HepG2 (cell line): ENCODE measurements at regions not wholly inside any gene's neighbourhood (a gene's known extent, or its start where the extent isn't known, plus 50 kb on each side); places are given as distances from the start of the nearest gene placed in this dataset.

Experiments
- ATAC-seq: fragments of 200-7000 bp; cut with Tn5 transposase; 3 replicates; pipeline ENCODE4 v1.9.1; 2020; ENCODE audit warnings: mild to moderate bottlenecking, moderate library complexity
- BruUV-seq: library from RNA; stranded (reverse); fragments of 400-500 nt; replicated peaks from 2 replicates; lab custom pipeline; 2021; lab: Mats Ljungman, UMichigan
- CTCF ChIA-PET: fragments of 300-600 bp; formaldehyde crosslinking; extraction: SDS; loops from one replicate; lab custom pipeline; 2021; ENCODE audit warnings: low total read pairs, inconsistent platforms, low intra/inter-chr PET ratio; lab: Yijun Ruan, JAX
- POLR2A ChIA-PET: fragments of 350-600 bp; sonication (Branson Sonifier 250); formaldehyde crosslinking; loops from one replicate; lab custom pipeline; 2020; ENCODE audit warnings: antibody characterized with exemption, inconsistent platforms; lab: Yijun Ruan, JAX
- DNase-seq: peaks from one replicate; pipeline ENCODE4 v3.0.0-alpha.2; 2015; ENCODE audit warnings: low spot score
- FAIRE-seq: peaks from 3 replicates; lab custom pipeline; 2011; peaks lifted over from hg19 to GRCh38; lab: Jason Lieb, UNC
- H2AFZ ChIP-seq: one replicate; pipeline ENCODE4 v1.6.1; 2011; ENCODE audit warnings: low read length, inconsistent platforms
- H3K27ac ChIP-seq: fragments of 300-600 bp; 3 replicates; pipeline ENCODE4 v1.8.0; 2011; ENCODE audit warnings: mixed run types, mild to moderate bottlenecking, mixed read lengths, low read length, inconsistent platforms; ENCODE audit not compliant: insufficient read depth; ENCODE audit errors: extremely low read length
- H3K27me3 ChIP-seq, 2 experiments: fragments of 200-600 bp in 1 of 2; 2 replicates in 1 of 2; 3 replicates in 1 of 2; pipeline versions ENCODE4 v1.6.0 to v1.8.0; 2011; ENCODE audit warnings: low read length in 2 of 2, mild to moderate bottlenecking in 2 of 2, moderate library complexity in 2 of 2, inconsistent platforms in 1 of 2; ENCODE audit not compliant: insufficient read depth in 2 of 2, control insufficient read depth in 1 of 2
- H3K36me3 ChIP-seq, 2 experiments: fragments of 200-600 bp in 1 of 2; replicated peaks in 1 of 2; 2 replicates in 1 of 2; 3 replicates in 1 of 2; pipeline versions ENCODE4 v1.5.1 to v1.8.0; 2011; ENCODE audit warnings: low read length in 2 of 2, inconsistent platforms in 1 of 2; ENCODE audit not compliant: insufficient read depth in 2 of 2, control insufficient read depth in 1 of 2
- H3K4me1 ChIP-seq: 2 replicates; pipeline ENCODE4 v1.5.1; 2012; ENCODE audit warnings: low read length, inconsistent platforms; ENCODE audit not compliant: insufficient read depth
- H3K4me2 ChIP-seq: 2 replicates; pipeline ENCODE4 v1.6.0; 2011; ENCODE audit warnings: low read depth, low read length, inconsistent platforms
- H3K4me3 ChIP-seq, 3 experiments: fragments of 200-600 bp in 1 of 3; sonication (generic), shearing (Covaris generic) in 1 of 3; replicated peaks in 1 of 3; 2 replicates each; pipeline ENCODE4 v1.5.1; 2011 to 2016; ENCODE audit warnings: low read length in 3 of 3, inconsistent platforms in 2 of 3, low read depth in 2 of 3, mild to moderate bottlenecking in 2 of 3, control low read depth in 1 of 3, mixed read lengths in 1 of 3; ENCODE audit not compliant: insufficient read depth in 1 of 3
- H3K79me2 ChIP-seq: one replicate; pipeline ENCODE4 v1.6.1; 2011; ENCODE audit warnings: low read length, inconsistent platforms; ENCODE audit not compliant: insufficient read depth
- H3K9ac ChIP-seq: 2 replicates; pipeline ENCODE4 v1.6.0; 2011; ENCODE audit warnings: mild to moderate bottlenecking, low read depth, low read length, inconsistent platforms; ENCODE audit not compliant: insufficient read depth
- H3K9me3 ChIP-seq: 2 replicates; pipeline ENCODE4 v1.5.1; 2012; ENCODE audit warnings: mild to moderate bottlenecking, low read length
- H4K20me1 ChIP-seq: 2 replicates; pipeline ENCODE4 v1.6.0; 2011; ENCODE audit warnings: inconsistent platforms, mild to moderate bottlenecking, low read length, moderate library complexity; ENCODE audit not compliant: insufficient read depth
- AHR ChIP-seq: IDR thresholded peaks from 2 replicates; pipeline ENCODE4 v1.6.1; 2018; ENCODE audit warnings: missing genetic modification reagents, missing compliant biosample characterization
- EEA1 ChIP-seq: sonication (generic); formaldehyde crosslinking; IDR thresholded peaks from 2 replicates; pipeline ENCODE4 v1.5.1; 2020; ENCODE audit warnings: mild to moderate bottlenecking, missing genetic modification reagents, borderline replicate concordance
- ISX ChIP-seq: sonication (generic); formaldehyde crosslinking; conservative IDR thresholded peaks from 2 replicates; pipeline ENCODE4 v1.5.0; 2020; ENCODE audit warnings: missing genetic modification reagents
- MBNL3 ChIP-seq: fragments of 250-450 bp; sonication (Bioruptor Pico); conservative IDR thresholded peaks from 2 replicates; pipeline ENCODE4 v1.8.0; 2022; ENCODE audit warnings: mild to moderate bottlenecking, inconsistent platforms
- MEIS2 ChIP-seq: sonication (generic); formaldehyde crosslinking; IDR thresholded peaks from 2 replicates; pipeline ENCODE4 v1.9.0; 2021; ENCODE audit warnings: mild to moderate bottlenecking, missing genetic modification reagents
- MIER3 ChIP-seq: IDR thresholded peaks from 2 replicates; pipeline ENCODE4 v1.6.1; 2016; ENCODE audit warnings: missing compliant biosample characterization, borderline replicate concordance
- SETDB1 ChIP-seq: sonication (generic); formaldehyde crosslinking; IDR thresholded peaks from 2 replicates; pipeline ENCODE4 v1.5.1; 2020; ENCODE audit warnings: missing genetic modification reagents, mild to moderate bottlenecking, borderline replicate concordance
- SP4 ChIP-seq: sonication (generic); formaldehyde crosslinking; IDR thresholded peaks from 2 replicates; pipeline ENCODE4 v1.8.1; 2023; ENCODE audit warnings: mild to moderate bottlenecking, missing genetic modification reagents
- U2AF2 ChIP-seq: fragments of 200-400 bp; formaldehyde crosslinking; IDR thresholded peaks from 2 replicates; pipeline ENCODE4 v1.6.1; 2017; ENCODE audit warnings: low read depth, mild to moderate bottlenecking, low read length
- ZBTB7B ChIP-seq: sonication (generic); formaldehyde crosslinking; IDR thresholded peaks from 2 replicates; pipeline ENCODE4 v1.4.0; 2020; ENCODE audit warnings: missing genetic modification reagents
- ZNF143 ChIP-seq: sonication (generic); formaldehyde crosslinking; IDR thresholded peaks from 2 replicates; pipeline ENCODE4 v1.4.0; 2020; ENCODE audit warnings: missing genetic modification reagents
- ZNF780A ChIP-seq: sonication (generic); formaldehyde crosslinking; IDR thresholded peaks from 2 replicates; pipeline ENCODE4 v1.8.0; 2022; ENCODE audit warnings: mild to moderate bottlenecking, missing genetic modification reagents, moderate library complexity
- in situ Hi-C: cut with HindIII; loops from 2 replicates; pipeline ENCODE4 v1.10.0; 2017; ENCODE audit warnings: low pct_unique_long_range_greater_than_20kb; ENCODE audit not compliant: extremely low pct_ligation_motif_present
- intact Hi-C: fragments of 100-400 bp; cut with micrococcal nuclease; formaldehyde crosslinking; loops from one replicate; pipeline ENCODE4 v1.10.0; 2022; ENCODE audit not compliant: unreplicated experiment
- TF ChIP-seq, protein P1 (sequence below): sonication (generic); formaldehyde crosslinking; IDR thresholded peaks from 2 replicates; pipeline ENCODE4 v1.8.1; 2023; ENCODE audit warnings: missing genetic modification reagents, mild to moderate bottlenecking, borderline replicate concordance
- TF ChIP-seq, protein P2 (sequence below): sonication (generic); formaldehyde crosslinking; IDR thresholded peaks from 2 replicates; pipeline ENCODE4 v1.4.0; 2020; ENCODE audit warnings: missing genetic modification reagents
- TF ChIP-seq, protein P3 (sequence below): fragments of 450-650 bp; IDR thresholded peaks from 2 replicates; pipeline ENCODE4 v1.6.1; 2016
- TF ChIP-seq, protein P4 (sequence below): sonication (generic); formaldehyde crosslinking; IDR thresholded peaks from 2 replicates; pipeline ENCODE4 v1.4.0; 2020; ENCODE audit warnings: missing genetic modification reagents

DNA sequence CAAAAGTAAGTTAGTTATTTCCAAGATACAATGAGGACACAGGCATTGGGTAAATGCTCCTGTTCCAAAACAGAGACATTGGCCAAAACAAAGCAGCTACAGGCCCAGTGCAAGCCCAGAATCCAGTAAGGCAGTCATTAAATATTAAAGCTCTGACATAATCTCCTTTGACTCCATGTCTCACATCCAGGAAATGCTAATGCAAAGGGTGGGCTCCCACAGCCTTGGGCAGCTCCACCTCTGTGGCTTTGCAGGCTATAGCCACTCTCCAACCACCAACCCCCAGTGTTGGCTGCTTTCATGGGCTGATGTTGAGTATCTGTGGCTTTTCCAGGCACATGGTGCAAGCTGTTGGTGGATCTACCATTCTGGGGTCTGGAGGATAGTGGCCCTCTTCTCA is 733.4 kb upstream of the SOX9 start:
- intact Hi-C loops, result no loop called here
- Histone ChIP-seq H3K9me3 (peaks cover 61% of the 10 kb centered on the region), H3K79me2 (no peaks in the 10 kb centered on the region), H3K4me1 (no peaks in the 10 kb centered on the region), H3K27ac (no peak overlapping the region), H4K20me1 (no peaks in the 10 kb centered on the region), H3K4me3 (no peak overlapping the region), H3K36me3 (no peaks in the 10 kb centered on the region), H2AFZ (no peak overlapping the region), H3K4me2 (no peak overlapping the region), H3K27me3 (no peaks in the 10 kb centered on the region), H3K9ac (no peak overlapping the region)
- ChIA-PET CTCF (no interaction called here), POLR2A (no interaction called here)
- no TSS peak for BruUV-seq
- TF ChIP-seq U2AF2, result no peak
- no peak for TF ChIP-seq ZBTB7B
- TF ChIP-seq SP4 (CRISPR knock-in tag), result no peak
- TF ChIP-seq, protein P1, sequence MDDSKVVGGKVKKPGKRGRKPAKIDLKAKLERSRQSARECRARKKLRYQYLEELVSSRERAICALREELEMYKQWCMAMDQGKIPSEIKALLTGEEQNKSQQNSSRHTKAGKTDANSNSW (CRISPR knock-in tag), result no peak
- no peak for TF ChIP-seq ZNF780A (CRISPR knock-in tag)
- no peak for TF ChIP-seq EEA1 (CRISPR knock-in tag)
- TF ChIP-seq, protein P2, sequence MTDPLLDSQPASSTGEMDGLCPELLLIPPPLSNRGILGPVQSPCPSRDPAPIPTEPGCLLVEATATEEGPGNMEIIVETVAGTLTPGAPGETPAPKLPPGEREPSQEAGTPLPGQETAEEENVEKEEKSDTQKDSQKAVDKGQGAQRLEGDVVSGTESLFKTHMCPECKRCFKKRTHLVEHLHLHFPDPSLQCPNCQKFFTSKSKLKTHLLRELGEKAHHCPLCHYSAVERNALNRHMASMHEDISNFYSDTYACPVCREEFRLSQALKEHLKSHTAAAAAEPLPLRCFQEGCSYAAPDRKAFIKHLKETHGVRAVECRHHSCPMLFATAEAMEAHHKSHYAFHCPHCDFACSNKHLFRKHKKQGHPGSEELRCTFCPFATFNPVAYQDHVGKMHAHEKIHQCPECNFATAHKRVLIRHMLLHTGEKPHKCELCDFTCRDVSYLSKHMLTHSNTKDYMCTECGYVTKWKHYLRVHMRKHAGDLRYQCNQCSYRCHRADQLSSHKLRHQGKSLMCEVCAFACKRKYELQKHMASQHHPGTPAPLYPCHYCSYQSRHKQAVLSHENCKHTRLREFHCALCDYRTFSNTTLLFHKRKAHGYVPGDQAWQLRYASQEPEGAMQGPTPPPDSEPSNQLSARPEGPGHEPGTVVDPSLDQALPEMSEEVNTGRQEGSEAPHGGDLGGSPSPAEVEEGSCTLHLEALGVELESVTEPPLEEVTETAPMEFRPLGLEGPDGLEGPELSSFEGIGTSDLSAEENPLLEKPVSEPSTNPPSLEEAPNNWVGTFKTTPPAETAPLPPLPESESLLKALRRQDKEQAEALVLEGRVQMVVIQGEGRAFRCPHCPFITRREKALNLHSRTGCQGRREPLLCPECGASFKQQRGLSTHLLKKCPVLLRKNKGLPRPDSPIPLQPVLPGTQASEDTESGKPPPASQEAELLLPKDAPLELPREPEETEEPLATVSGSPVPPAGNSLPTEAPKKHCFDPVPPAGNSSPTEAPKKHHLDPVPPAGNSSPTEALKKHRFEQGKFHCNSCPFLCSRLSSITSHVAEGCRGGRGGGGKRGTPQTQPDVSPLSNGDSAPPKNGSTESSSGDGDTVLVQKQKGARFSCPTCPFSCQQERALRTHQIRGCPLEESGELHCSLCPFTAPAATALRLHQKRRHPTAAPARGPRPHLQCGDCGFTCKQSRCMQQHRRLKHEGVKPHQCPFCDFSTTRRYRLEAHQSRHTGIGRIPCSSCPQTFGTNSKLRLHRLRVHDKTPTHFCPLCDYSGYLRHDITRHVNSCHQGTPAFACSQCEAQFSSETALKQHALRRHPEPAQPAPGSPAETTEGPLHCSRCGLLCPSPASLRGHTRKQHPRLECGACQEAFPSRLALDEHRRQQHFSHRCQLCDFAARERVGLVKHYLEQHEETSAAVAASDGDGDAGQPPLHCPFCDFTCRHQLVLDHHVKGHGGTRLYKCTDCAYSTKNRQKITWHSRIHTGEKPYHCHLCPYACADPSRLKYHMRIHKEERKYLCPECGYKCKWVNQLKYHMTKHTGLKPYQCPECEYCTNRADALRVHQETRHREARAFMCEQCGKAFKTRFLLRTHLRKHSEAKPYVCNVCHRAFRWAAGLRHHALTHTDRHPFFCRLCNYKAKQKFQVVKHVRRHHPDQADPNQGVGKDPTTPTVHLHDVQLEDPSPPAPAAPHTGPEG (CRISPR knock-in tag), result no peak
- TF ChIP-seq, protein P3, sequence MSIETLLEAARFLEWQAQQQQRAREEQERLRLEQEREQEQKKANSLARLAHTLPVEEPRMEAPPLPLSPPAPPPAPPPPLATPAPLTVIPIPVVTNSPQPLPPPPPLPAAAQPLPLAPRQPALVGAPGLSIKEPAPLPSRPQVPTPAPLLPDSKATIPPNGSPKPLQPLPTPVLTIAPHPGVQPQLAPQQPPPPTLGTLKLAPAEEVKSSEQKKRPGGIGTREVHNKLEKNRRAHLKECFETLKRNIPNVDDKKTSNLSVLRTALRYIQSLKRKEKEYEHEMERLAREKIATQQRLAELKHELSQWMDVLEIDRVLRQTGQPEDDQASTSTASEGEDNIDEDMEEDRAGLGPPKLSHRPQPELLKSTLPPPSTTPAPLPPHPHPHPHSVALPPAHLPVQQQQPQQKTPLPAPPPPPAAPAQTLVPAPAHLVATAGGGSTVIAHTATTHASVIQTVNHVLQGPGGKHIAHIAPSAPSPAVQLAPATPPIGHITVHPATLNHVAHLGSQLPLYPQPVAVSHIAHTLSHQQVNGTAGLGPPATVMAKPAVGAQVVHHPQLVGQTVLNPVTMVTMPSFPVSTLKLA, result no peak
- TF ChIP-seq, protein P4, sequence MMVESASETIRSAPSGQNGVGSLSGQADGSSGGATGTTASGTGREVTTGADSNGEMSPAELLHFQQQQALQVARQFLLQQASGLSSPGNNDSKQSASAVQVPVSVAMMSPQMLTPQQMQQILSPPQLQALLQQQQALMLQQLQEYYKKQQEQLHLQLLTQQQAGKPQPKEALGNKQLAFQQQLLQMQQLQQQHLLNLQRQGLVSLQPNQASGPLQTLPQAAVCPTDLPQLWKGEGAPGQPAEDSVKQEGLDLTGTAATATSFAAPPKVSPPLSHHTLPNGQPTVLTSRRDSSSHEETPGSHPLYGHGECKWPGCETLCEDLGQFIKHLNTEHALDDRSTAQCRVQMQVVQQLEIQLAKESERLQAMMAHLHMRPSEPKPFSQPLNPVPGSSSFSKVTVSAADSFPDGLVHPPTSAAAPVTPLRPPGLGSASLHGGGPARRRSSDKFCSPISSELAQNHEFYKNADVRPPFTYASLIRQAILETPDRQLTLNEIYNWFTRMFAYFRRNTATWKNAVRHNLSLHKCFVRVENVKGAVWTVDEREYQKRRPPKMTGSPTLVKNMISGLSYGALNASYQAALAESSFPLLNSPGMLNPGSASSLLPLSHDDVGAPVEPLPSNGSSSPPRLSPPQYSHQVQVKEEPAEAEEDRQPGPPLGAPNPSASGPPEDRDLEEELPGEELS (CRISPR knock-in tag), result no peak
- no peak for TF ChIP-seq SETDB1 (CRISPR knock-in tag)
- no peak for TF ChIP-seq AHR (CRISPR knock-in tag)
- no peak for TF ChIP-seq MBNL3 (CRISPR knock-in tag)
- TF ChIP-seq ISX (CRISPR knock-in tag), result no peak
- no peak for TF ChIP-seq MIER3 (CRISPR knock-in tag)
- TF ChIP-seq MEIS2 (CRISPR knock-in tag), result no peak
- TF ChIP-seq ZNF143 (CRISPR knock-in tag), result no peak
- in situ Hi-C loops, result no loop called here
- no peak for ATAC-seq
- DNase-seq, result no peak
- FAIRE-seq, result no peak
